ENCODE measurements at regions not wholly inside any gene's neighbourhood (a gene's known extent, or its start where the extent isn't known, plus 50 kb on each side); places are given as distances from the start of the nearest gene placed in this dataset.

DNA sequence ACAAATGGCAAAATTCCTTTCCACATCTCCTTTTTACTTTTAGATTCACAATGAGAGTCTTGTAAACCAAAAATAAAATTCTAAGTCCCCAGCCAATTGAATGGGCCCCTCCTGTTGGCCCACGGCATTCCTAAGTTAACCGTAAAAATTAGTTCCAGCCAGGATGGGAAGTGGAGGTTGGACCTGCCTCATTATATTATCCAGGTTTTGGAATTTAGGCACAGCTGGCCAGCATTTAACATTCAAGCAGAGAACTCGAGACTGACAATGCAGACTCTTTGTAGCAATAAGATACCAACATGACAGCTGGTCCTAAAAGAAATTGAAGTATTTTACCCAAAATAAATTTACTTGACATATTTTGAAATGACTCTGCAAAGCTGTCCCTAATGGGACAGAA is 321.0 kb upstream of the NAALADL2 start:
- Histone ChIP-seq H3K36me3 (ENCODE audit: control insufficient read depth in 2 of 2, extremely low read depth in 1 of 2, insufficient read depth in 2 of 2, low read length in 2 of 2) (no peaks in the 10 kb centered on the region), H3K4me1 (ENCODE audit: control insufficient read depth, extremely low read depth, insufficient read depth, low read length) (no peaks in the 10 kb centered on the region), H3K79me2 (ENCODE audit: control insufficient read depth, insufficient read depth, low read length) (no peaks in the 10 kb centered on the region), H3K9me1 (replicated peaks; ENCODE audit: control insufficient read depth, extremely low read depth, insufficient read depth, low read length) (no peaks in the 10 kb centered on the region), H2AFZ (ENCODE audit: low read depth, low read length) (no peak overlapping the region), H4K20me1 (replicated peaks; ENCODE audit: control insufficient read depth, extremely low read depth, insufficient read depth, low read length) (no peaks in the 10 kb centered on the region), H3K27me3 (ENCODE audit: control insufficient read depth in 2 of 2, insufficient read depth in 2 of 2, low read length in 2 of 2) (no peaks in the 10 kb centered on the region), H3K27ac (ENCODE audit: insufficient read depth, low read depth, low read length) (no peak overlapping the region), H3K4me2 (ENCODE audit: insufficient read depth, low read length) (no peak overlapping the region), H3K4me3 (replicated peaks in 1 of 3; ENCODE audit: insufficient read depth in 1 of 3, low read depth in 1 of 3, low read length in 3 of 3) (no peak overlapping the region), H3K9me3 (replicated peaks; ENCODE audit: control insufficient read depth, insufficient read depth, low read length) (no peaks in the 10 kb centered on the region), H3K9ac (replicated peaks; ENCODE audit: extremely low read depth, insufficient read depth, low read length) (no peak overlapping the region)
- intact Hi-C loops (cut with micrococcal nuclease) (no loop called here), dilution Hi-C loops (cut with MboI; ENCODE audit: extremely low pct_ligation_motif_present, low sequenced_read_pairs) (no loop called here)
- CTCF ChIA-PET = interaction anchor here (1.1 kb wide), 1 partner anchor 97 kb away, joined by 3 read pairs; no protein-coding TSS in a partner anchor
- BruUV-seq (replicated peaks) = no TSS peak
- DNase-seq (ENCODE audit: low read depth, low spot score) (no peak), FAIRE-seq (no peak)
- POLR2A ChIA-PET = no interaction called here
- no peak for TF ChIP-seq FOS (IDR thresholded peaks at IDR 0.05; ENCODE audit: borderline replicate concordance, insufficient read depth, low read length)
- TF ChIP-seq, protein P1, sequence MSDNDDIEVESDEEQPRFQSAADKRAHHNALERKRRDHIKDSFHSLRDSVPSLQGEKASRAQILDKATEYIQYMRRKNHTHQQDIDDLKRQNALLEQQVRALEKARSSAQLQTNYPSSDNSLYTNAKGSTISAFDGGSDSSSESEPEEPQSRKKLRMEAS (IDR thresholded peaks at IDR 0.05; ENCODE audit: insufficient read depth, insufficient read length) = no peak

DNA sequence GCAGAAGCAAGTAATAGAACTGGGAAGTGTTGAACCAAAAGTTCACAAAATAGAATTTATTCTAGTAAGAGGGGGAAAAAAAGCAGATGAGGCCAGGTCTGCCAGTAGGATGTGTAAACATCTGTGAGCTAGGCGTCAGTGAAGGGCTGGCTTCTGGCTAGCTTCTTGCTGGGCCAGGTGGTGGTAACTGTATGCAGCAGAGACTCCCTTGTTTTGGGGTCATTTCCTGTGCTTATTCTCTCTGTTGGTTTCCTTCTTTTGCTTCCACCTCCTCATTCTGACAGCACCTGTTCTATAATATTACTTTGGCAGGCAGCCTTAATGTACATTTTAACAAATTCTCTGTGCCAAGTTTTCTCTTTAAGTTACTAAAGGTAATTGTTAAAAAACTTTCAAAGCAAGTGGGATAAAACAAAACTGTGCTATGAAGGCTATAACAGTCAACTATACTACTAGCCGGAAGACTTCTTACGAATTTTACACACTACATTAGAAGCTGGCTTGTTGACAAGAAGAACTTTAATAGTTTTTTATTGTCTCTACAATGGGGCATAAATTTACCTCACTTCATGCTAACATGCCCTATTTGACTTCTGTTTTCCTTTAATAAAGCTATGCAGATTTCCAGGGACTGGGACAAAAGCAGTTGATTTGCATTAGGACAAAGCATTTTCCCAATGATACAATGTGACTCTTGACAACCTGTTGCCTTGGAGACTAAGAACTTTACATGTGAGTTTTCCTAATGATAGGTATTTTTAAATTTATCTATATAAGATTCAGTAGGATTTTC is 318.8 kb upstream of the NAALADL2 start:
- Histone ChIP-seq H3K4me2 (ENCODE audit: insufficient read depth, low read length) (no peak overlapping the region), H4K20me1 (replicated peaks; ENCODE audit: control insufficient read depth, extremely low read depth, insufficient read depth, low read length) (no peaks in the 10 kb centered on the region), H3K4me3 (replicated peaks in 1 of 3; ENCODE audit: insufficient read depth in 1 of 3, low read depth in 1 of 3, low read length in 3 of 3) (no peak overlapping the region), H3K79me2 (ENCODE audit: control insufficient read depth, insufficient read depth, low read length) (no peaks in the 10 kb centered on the region), H3K4me1 (ENCODE audit: control insufficient read depth, extremely low read depth, insufficient read depth, low read length) (no peaks in the 10 kb centered on the region), H3K9me3 (replicated peaks; ENCODE audit: control insufficient read depth, insufficient read depth, low read length) (no peaks in the 10 kb centered on the region), H2AFZ (ENCODE audit: low read depth, low read length) (no peak overlapping the region), H3K27ac (ENCODE audit: insufficient read depth, low read depth, low read length) (no peak overlapping the region), H3K9ac (replicated peaks; ENCODE audit: extremely low read depth, insufficient read depth, low read length) (no peak overlapping the region), H3K27me3 (ENCODE audit: control insufficient read depth in 2 of 2, insufficient read depth in 2 of 2, low read length in 2 of 2) (no peaks in the 10 kb centered on the region), H3K36me3 (ENCODE audit: control insufficient read depth in 2 of 2, extremely low read depth in 1 of 2, insufficient read depth in 2 of 2, low read length in 2 of 2) (no peaks in the 10 kb centered on the region), H3K9me1 (replicated peaks; ENCODE audit: control insufficient read depth, extremely low read depth, insufficient read depth, low read length) (no peaks in the 10 kb centered on the region)
- intact Hi-C loops (cut with micrococcal nuclease) = no loop called here
- dilution Hi-C loops (cut with MboI; ENCODE audit: extremely low pct_ligation_motif_present, low sequenced_read_pairs) = no loop called here
- FAIRE-seq (no peak), DNase-seq (ENCODE audit: low read depth, low spot score) (no peak)
- BruUV-seq (replicated peaks) = no TSS peak
- TF ChIP-seq POLR2AphosphoS5 (IDR thresholded peaks at IDR 0.05; ENCODE audit: insufficient read depth, low read depth, low read length) (no peak), EZH2 (IDR thresholded peaks at IDR 0.05; ENCODE audit: borderline replicate concordance, low read depth, low read length, severe bottlenecking) (no peak), MYC (IDR thresholded peaks at IDR 0.05; ENCODE audit: low read depth, low read length) (no peak)
- CTCF ChIA-PET = no interaction called here
- POLR2A ChIA-PET = no interaction called here

All from endothelial cell of umbilical vein (primary cell).